H9 (cell line): ENCODE measurements at regions not wholly inside any gene's neighbourhood (a gene's known extent, or its start where the extent isn't known, plus 50 kb on each side); places are given as distances from the start of the nearest gene placed in this dataset.

ENCODE experiments used
- DNase-seq: peaks from one replicate; pipeline ENCODE4 v3.0.0-alpha.2; 2017
- H2AFZ ChIP-seq: one replicate; pipeline ENCODE4 v1.6.1; 2013; ENCODE audit warnings: mild to moderate bottlenecking, low read length, control low read depth, moderate library complexity
- H2AK5ac ChIP-seq: 2 replicates; pipeline ENCODE4 v1.6.1; 2013; ENCODE audit warnings: low read length, control low read depth, mixed read lengths; ENCODE audit not compliant: insufficient read length
- H2BK120ac ChIP-seq: one replicate; pipeline ENCODE4 v1.6.1; 2013; ENCODE audit warnings: low read depth, mild to moderate bottlenecking, low read length, control low read depth, inconsistent platforms; ENCODE audit not compliant: poor library complexity, severe bottlenecking
- H2BK12ac ChIP-seq: 2 replicates; pipeline ENCODE4 v1.6.1; 2013; ENCODE audit warnings: low read length, control low read depth, mixed read lengths, low read depth; ENCODE audit not compliant: insufficient read length
- H2BK15ac ChIP-seq: 2 replicates; pipeline ENCODE4 v1.6.1; 2013; ENCODE audit warnings: low read depth, low read length, control low read depth
- H2BK20ac ChIP-seq: one replicate; pipeline ENCODE4 v1.6.1; 2013; ENCODE audit warnings: low read depth, mild to moderate bottlenecking, low read length, control low read depth, inconsistent platforms; ENCODE audit not compliant: poor library complexity, severe bottlenecking
- H2BK5ac ChIP-seq: 2 replicates; pipeline ENCODE4 v1.6.1; 2013; ENCODE audit warnings: low read length, control low read depth, mixed read lengths; ENCODE audit not compliant: insufficient read length
- H3K14ac ChIP-seq: 2 replicates; pipeline ENCODE4 v1.6.1; 2013; ENCODE audit warnings: low read length, control low read depth; ENCODE audit not compliant: insufficient read depth
- H3K18ac ChIP-seq: 2 replicates; pipeline ENCODE4 v1.6.1; 2013; ENCODE audit warnings: low read depth, mild to moderate bottlenecking, mixed read lengths, low read length, control low read depth; ENCODE audit not compliant: insufficient read length
- H3K23ac ChIP-seq: 2 replicates; pipeline ENCODE4 v1.6.1; 2013; ENCODE audit warnings: low read length, control low read depth, mixed read lengths, low read depth; ENCODE audit not compliant: insufficient read length
- H3K23me2 ChIP-seq: 2 replicates; pipeline ENCODE4 v1.6.1; 2013; ENCODE audit warnings: low read depth, mild to moderate bottlenecking, mixed read lengths, low read length, control low read depth; ENCODE audit not compliant: insufficient read length, poor library complexity, severe bottlenecking
- H3K27ac ChIP-seq: 2 replicates; pipeline ENCODE4 v1.5.1; 2013; ENCODE audit warnings: low read length, control low read depth, mixed read lengths, low read depth; ENCODE audit not compliant: insufficient read length
- H3K27me3 ChIP-seq: 2 replicates; pipeline ENCODE4 v1.6.1; 2013; ENCODE audit warnings: low read length, control low read depth, inconsistent platforms; ENCODE audit not compliant: insufficient read depth
- H3K4ac ChIP-seq: 2 replicates; pipeline ENCODE4 v1.6.1; 2013; ENCODE audit warnings: low read depth, mild to moderate bottlenecking, control low read depth, inconsistent platforms, low read length, moderate library complexity
- H3K4me1 ChIP-seq: 2 replicates; pipeline ENCODE4 v1.6.1; 2013; ENCODE audit warnings: low read length, control low read depth, inconsistent platforms; ENCODE audit not compliant: insufficient read depth
- H3K4me2 ChIP-seq: 2 replicates; pipeline ENCODE4 v1.6.1; 2013; ENCODE audit warnings: low read length, control low read depth, mixed read lengths; ENCODE audit not compliant: insufficient read length, insufficient read depth
- H3K56ac ChIP-seq: 2 replicates; pipeline ENCODE4 v1.6.1; 2013; ENCODE audit warnings: low read depth, mild to moderate bottlenecking, mixed read lengths, low read length, control low read depth; ENCODE audit not compliant: insufficient read length
- H3K79me1 ChIP-seq: 2 replicates; pipeline ENCODE4 v1.6.1; 2013; ENCODE audit warnings: low read depth, mild to moderate bottlenecking, moderate library complexity, low read length, control low read depth, inconsistent platforms; ENCODE audit not compliant: insufficient read depth, poor library complexity, severe bottlenecking
- H3K79me2 ChIP-seq: 2 replicates; pipeline ENCODE4 v1.6.1; 2013; ENCODE audit warnings: low read length, control low read depth, inconsistent platforms; ENCODE audit not compliant: insufficient read depth
- H3K9ac ChIP-seq: 2 replicates; pipeline ENCODE4 v1.6.1; 2013; ENCODE audit warnings: low read length, control low read depth, mixed read lengths; ENCODE audit not compliant: insufficient read length; ENCODE audit errors: extremely low read depth
- H3K9me3 ChIP-seq: one replicate; pipeline ENCODE4 v1.6.1; 2013; ENCODE audit warnings: low read depth, low read length, inconsistent platforms; ENCODE audit not compliant: control insufficient read depth
- H3T11ph ChIP-seq: one replicate; pipeline ENCODE4 v1.6.1; 2013; ENCODE audit warnings: mild to moderate bottlenecking, low read length, control low read depth, inconsistent platforms
- H4K20me1 ChIP-seq: one replicate; pipeline ENCODE4 v1.6.1; 2013; ENCODE audit not compliant: control insufficient read depth, insufficient read length, insufficient read depth
- H4K5ac ChIP-seq: 2 replicates; pipeline ENCODE4 v1.6.1; 2013; ENCODE audit warnings: low read depth, mild to moderate bottlenecking, mixed read lengths, low read length, control low read depth; ENCODE audit not compliant: insufficient read length
- H4K8ac ChIP-seq: replicated peaks from 2 replicates; pipeline ENCODE4 v1.6.1; 2013; ENCODE audit warnings: low read length, control low read depth, mixed read lengths, low read depth; ENCODE audit not compliant: insufficient read length
- H4K91ac ChIP-seq: 2 replicates; pipeline ENCODE4 v1.6.1; 2013; ENCODE audit warnings: low read depth, mild to moderate bottlenecking, moderate library complexity, mixed read lengths, low read length, control low read depth; ENCODE audit not compliant: insufficient read length
- H3K27ac Mint-ChIP-seq, 3 experiments: 2 replicates in 2 of 3; 3 replicates in 1 of 3; pipeline ENCODE4 v1.8.0; 2020 to 2021; ENCODE audit warnings: mixed read lengths in 3 of 3, mild to moderate bottlenecking in 1 of 3, moderate library complexity in 1 of 3
- H3K27me3 Mint-ChIP-seq: 2 replicates; pipeline ENCODE4 v1.8.0; 2021; ENCODE audit warnings: low read depth, mild to moderate bottlenecking, moderate library complexity, mixed read lengths
- H3K36me3 Mint-ChIP-seq, 3 experiments: 2 replicates in 2 of 3; 3 replicates in 1 of 3; pipeline ENCODE4 v1.8.0; 2020 to 2021; ENCODE audit warnings: low read depth in 3 of 3, mixed read lengths in 3 of 3; ENCODE audit not compliant: insufficient read depth in 1 of 3
- H3K4me1 Mint-ChIP-seq, 2 experiments: 2 replicates each; pipeline ENCODE4 v1.8.0; 2020; ENCODE audit warnings: mixed read lengths in 2 of 2
- H3K4me3 Mint-ChIP-seq, 2 experiments: 2 replicates in 1 of 2; 3 replicates in 1 of 2; pipeline ENCODE4 v1.8.0; 2020 to 2021; ENCODE audit warnings: mild to moderate bottlenecking in 2 of 2, mixed read lengths in 2 of 2, moderate library complexity in 1 of 2
- H3K9me3 Mint-ChIP-seq, 2 experiments: 2 replicates in 1 of 2; 3 replicates in 1 of 2; pipeline ENCODE4 v1.8.0; 2020; ENCODE audit warnings: mild to moderate bottlenecking in 2 of 2, mixed read lengths in 2 of 2, moderate library complexity in 1 of 2
- CTCF ChIP-seq: fragments of 200-600 bp; sonication (generic); conservative IDR thresholded peaks from 3 replicates; pipeline ENCODE4 v1.8.0; 2021; ENCODE audit warnings: antibody characterized with exemption, mild to moderate bottlenecking
- WGBS: extraction: QIAGEN DNeasy Blood & Tissue Kit; methylation state at CpG from one replicate; pipeline ENCODE4 v1.1.7; 2013; ENCODE audit warnings: missing lambda C conversion rate, low lambda C conversion rate, mixed read lengths; ENCODE audit not compliant: insufficient read length; ENCODE audit errors: extremely low coverage; 5-methylcytosine and 5-hydroxymethylcytosine counted together

GRCh38 chr9:11003836-11004235, 391.0 kb upstream of the PTPRD start:
- Mint-ChIP-seq H3K4me1 (no peaks in the 10 kb centered on the region), H3K27me3 (no peaks in the 10 kb centered on the region), H3K9me3 (peaks cover 3 to 6% of the 10 kb centered on the region in 2 experiments; a peak in 4 of 5 replicates), H3K36me3 (peaks cover 0 to 5% (median 3%) of the 10 kb centered on the region in 3 experiments; a peak in 4 of 7 replicates), H3K27ac (no peak overlapping the region), H3K4me3 (no peak overlapping the region)
- Histone ChIP-seq H3K18ac (no peak overlapping the region), H2AK5ac (no peak overlapping the region), H2BK120ac (no peak overlapping the region), H2AFZ (no peak overlapping the region), H3K4ac (no peak overlapping the region), H3K4me1 (no peaks in the 10 kb centered on the region), H2BK20ac (no peak overlapping the region), H3K23ac (no peak overlapping the region), H3T11ph (no peak overlapping the region), H3K56ac (no peak overlapping the region), H4K91ac (no peak overlapping the region), H4K5ac (no peak overlapping the region), H2BK5ac (no peak overlapping the region), H2BK15ac (no peak overlapping the region), H3K9ac (no peak overlapping the region), H3K27me3 (no peaks in the 10 kb centered on the region), H3K4me2 (no peak overlapping the region), H4K8ac (no peak overlapping the region), H3K14ac (no peak overlapping the region), H3K9me3 (no peaks in the 10 kb centered on the region), H4K20me1 (no peaks in the 10 kb centered on the region), H3K79me2 (no peaks in the 10 kb centered on the region), H3K79me1 (no peaks in the 10 kb centered on the region), H2BK12ac (no peak overlapping the region), H3K27ac (no peak overlapping the region), H3K23me2 (no peaks in the 10 kb centered on the region)
- DNase-seq: no peak
- WGBS: no CpG with 5 or more reads among the region's 4 CpGs
- TF ChIP-seq CTCF: no peak
